Keratinocyte (primary cell): ENCODE measurements at regions not wholly inside any gene's neighbourhood (a gene's known extent, or its start where the extent isn't known, plus 50 kb on each side); places are given as distances from the start of the nearest gene placed in this dataset.

ENCODE experiments used
- EZH2 ChIP-seq: IDR thresholded peaks from one replicate; pipeline ENCODE4 v1.6.1; 2012; ENCODE audit warnings: inconsistent platforms, mild to moderate bottlenecking, low read length, moderate library complexity
- TF ChIP-seq, protein P1 (sequence below), 3 experiments: IDR thresholded peaks in 1 of 3; conservative IDR thresholded peaks in 1 of 3; optimal IDR thresholded peaks in 1 of 3; 2 replicates in 2 of 3; 3 replicates in 1 of 3; pipeline versions ENCODE3 to v1.5.1; 2011; ENCODE audit warnings: low read length in 3 of 3, mild to moderate bottlenecking in 3 of 3, moderate library complexity in 2 of 3, control low read depth in 1 of 3, inconsistent platforms in 1 of 3; ENCODE audit not compliant: insufficient read depth in 2 of 3; ENCODE audit errors: extremely low read depth in 1 of 3

DNA sequence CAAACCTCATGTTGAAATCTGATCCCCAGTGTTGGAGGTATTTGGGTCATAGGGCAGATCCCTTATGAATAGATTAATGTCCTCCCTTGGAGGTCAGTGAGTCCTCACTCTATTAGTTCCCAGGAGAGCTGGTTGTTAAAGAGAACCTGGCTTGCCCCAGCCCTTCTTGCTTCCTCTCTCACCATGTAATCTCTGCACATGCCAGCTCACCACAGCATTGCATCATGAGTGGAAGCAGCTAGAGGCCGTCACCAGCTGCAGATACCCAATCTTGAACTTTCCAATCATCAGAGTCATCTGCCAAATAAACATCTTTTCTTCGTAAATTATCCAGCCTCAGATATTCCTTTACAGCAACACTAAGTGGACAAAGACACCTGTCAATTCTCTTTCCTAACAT is 161.8 kb upstream of the IGF1 start:
- TF ChIP-seq, protein P1, sequence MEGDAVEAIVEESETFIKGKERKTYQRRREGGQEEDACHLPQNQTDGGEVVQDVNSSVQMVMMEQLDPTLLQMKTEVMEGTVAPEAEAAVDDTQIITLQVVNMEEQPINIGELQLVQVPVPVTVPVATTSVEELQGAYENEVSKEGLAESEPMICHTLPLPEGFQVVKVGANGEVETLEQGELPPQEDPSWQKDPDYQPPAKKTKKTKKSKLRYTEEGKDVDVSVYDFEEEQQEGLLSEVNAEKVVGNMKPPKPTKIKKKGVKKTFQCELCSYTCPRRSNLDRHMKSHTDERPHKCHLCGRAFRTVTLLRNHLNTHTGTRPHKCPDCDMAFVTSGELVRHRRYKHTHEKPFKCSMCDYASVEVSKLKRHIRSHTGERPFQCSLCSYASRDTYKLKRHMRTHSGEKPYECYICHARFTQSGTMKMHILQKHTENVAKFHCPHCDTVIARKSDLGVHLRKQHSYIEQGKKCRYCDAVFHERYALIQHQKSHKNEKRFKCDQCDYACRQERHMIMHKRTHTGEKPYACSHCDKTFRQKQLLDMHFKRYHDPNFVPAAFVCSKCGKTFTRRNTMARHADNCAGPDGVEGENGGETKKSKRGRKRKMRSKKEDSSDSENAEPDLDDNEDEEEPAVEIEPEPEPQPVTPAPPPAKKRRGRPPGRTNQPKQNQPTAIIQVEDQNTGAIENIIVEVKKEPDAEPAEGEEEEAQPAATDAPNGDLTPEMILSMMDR (optimal IDR thresholded peaks at IDR 0.05 in 1 of 3, IDR thresholded peaks at IDR 0.05 in 1 of 3, conservative IDR thresholded peaks at IDR 0.05 in 1 of 3; ENCODE audit: extremely low read depth in 1 of 3, insufficient read depth in 2 of 3, low read length in 3 of 3): no peak
- TF ChIP-seq EZH2: no peak
